ENCODE measurements at regions not wholly inside any gene's neighbourhood (a gene's known extent, or its start where the extent isn't known, plus 50 kb on each side); places are given as distances from the start of the nearest gene placed in this dataset.
"Not testable (repeated sequence)": the region's sequence is repeated elsewhere in the genome, so short reads cannot be mapped to it uniquely, and the experiment has no call there.

GRCh38 chr3:125822175-125822574 is 146.8 kb upstream of the ROPN1B start:
- not testable (repeated sequence) for DNase-seq (ENCODE audit: low spot score)

- not testable (repeated sequence) for DNase-seq (ENCODE audit: low spot score)
Measured at GRCh38 chr3:125831005-125831750, 137.8 kb upstream of the ROPN1B start.

- DNase-seq (ENCODE audit: low spot score), result not testable (repeated sequence)
Measured at GRCh38 chr3:125835562-125835961, 133.4 kb upstream of the ROPN1B start.

GRCh38 chr3:125836011-125836551 is 132.9 kb upstream of the ROPN1B start:
- not testable (repeated sequence) for DNase-seq (ENCODE audit: low spot score)

GRCh38 chr3:125836786-125837185 is 132.2 kb upstream of the ROPN1B start:
- not testable (repeated sequence) for DNase-seq (ENCODE audit: low spot score)

- DNase-seq (ENCODE audit: low spot score), result not testable (repeated sequence)
Measured at GRCh38 chr3:125838857-125839256, 130.1 kb upstream of the ROPN1B start.

GRCh38 chr3:125840465-125840864 is 128.5 kb upstream of the ROPN1B start:
- not testable (repeated sequence) for DNase-seq (ENCODE audit: low spot score)

- DNase-seq (ENCODE audit: low spot score), result not testable (repeated sequence)
Measured at GRCh38 chr3:125847966-125848365, 121.0 kb upstream of the ROPN1B start.

GRCh38 chr3:125855006-125855405 is 114.0 kb upstream of the ROPN1B start:
- DNase-seq (ENCODE audit: low spot score), result not testable (repeated sequence)

GRCh38 chr3:125860547-125860946 is 108.4 kb upstream of the ROPN1B start:
- DNase-seq (ENCODE audit: low spot score), result not testable (repeated sequence)

- not testable (repeated sequence) for DNase-seq (ENCODE audit: low spot score)
Measured at GRCh38 chr3:125862841-125863254, 106.1 kb upstream of the ROPN1B start.

- DNase-seq (ENCODE audit: low spot score), result not testable (repeated sequence)
Measured at GRCh38 chr3:125864532-125864931, 104.4 kb upstream of the ROPN1B start.

GRCh38 chr3:125886006-125886405 is 83.0 kb upstream of the ROPN1B start:
- peak; percentile 60 for DNase-seq (ENCODE audit: low spot score)

- not testable (repeated sequence) for DNase-seq (ENCODE audit: low spot score)
Measured at GRCh38 chr3:125899181-125899580, 69.8 kb upstream of the ROPN1B start.

- DNase-seq (ENCODE audit: low spot score), result not testable (repeated sequence)
Measured at GRCh38 chr3:125901473-125901872, 67.5 kb upstream of the ROPN1B start.

- not testable (repeated sequence) for DNase-seq (ENCODE audit: low spot score)
Measured at GRCh38 chr3:125903780-125904455, 65.1 kb upstream of the ROPN1B start.

GRCh38 chr3:125907279-125907678 is 61.7 kb upstream of the ROPN1B start:
- DNase-seq (ENCODE audit: low spot score), result not testable (repeated sequence)

GRCh38 chr3:125910851-125911250 is 58.1 kb upstream of the ROPN1B start:
- DNase-seq (ENCODE audit: low spot score), result not testable (repeated sequence)

GRCh38 chr3:125914608-125915436 is 54.2 kb upstream of the ROPN1B start:
- peak; percentile 28 for DNase-seq (ENCODE audit: low spot score)

GRCh38 chr3:125915437-125915787 is 53.6 kb upstream of the ROPN1B start:
- peak; percentile 19 for DNase-seq (ENCODE audit: low spot score)

- DNase-seq (ENCODE audit: low spot score), result peak; percentile 99
Measured at GRCh38 chr3:125915792-125916375, 53.1 kb upstream of the ROPN1B start.

Measured in pons (tissue), 1 donor.